Left forelimb (tissue), 1 donor: ENCODE measurements at regions not wholly inside any gene's neighbourhood (a gene's known extent, or its start where the extent isn't known, plus 50 kb on each side); places are given as distances from the start of the nearest gene placed in this dataset.

Experiments used
- DNase-seq: peaks from one replicate; pipeline ENCODE4 v3.0.0-alpha.2; 2018; ENCODE audit warnings: low spot score

DNA sequence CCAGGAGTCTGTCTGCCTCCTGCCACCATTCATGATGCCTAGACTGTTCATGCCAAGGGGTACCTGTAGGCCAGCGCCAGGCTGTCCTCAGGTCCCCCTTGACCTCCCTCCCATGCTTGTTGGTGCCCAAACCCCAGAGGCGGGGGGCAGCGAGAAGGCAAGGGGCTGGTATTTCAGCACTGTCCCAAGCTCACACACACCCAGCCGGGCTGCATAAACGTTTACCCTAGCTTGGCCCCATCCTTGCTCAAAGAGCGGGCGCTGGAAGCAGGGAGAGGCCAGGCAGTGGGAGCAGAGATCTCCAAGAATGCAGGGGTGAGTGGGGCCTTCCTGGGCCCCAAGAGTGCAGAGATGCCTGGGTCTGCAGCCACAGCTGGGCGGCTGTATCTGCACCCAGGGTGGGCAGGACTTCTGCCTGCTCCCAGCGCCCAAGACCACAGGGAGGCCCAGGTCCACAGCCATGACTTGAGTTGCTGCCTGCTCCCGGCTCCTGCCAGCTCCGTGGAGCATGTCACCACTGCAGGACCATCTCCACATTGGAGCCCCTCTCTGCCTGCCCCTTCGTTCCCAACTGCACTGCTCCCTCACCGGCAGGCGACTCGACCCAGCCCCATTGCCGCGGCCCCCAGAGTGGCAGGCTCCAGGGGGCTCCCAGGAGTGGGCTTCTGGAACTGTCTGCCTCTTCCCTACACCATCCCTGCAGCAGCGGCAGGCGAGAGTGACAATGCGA, 616.6 kb downstream of the METTL4 start:
- no peak for DNase-seq

- DNase-seq, result no peak
These were observed 612.5 kb downstream of the METTL4 start for GRCh38 chr18:1958798-1959197.

- no peak for DNase-seq
These were observed 606.3 kb downstream of the METTL4 start for GRCh38 chr18:1965016-1965415.

- DNase-seq, result no peak
These were observed 605.8 kb downstream of the METTL4 start for GRCh38 chr18:1965541-1965940.

GRCh38 chr18:1968801-1969498, 602.4 kb downstream of the METTL4 start:
- no peak for DNase-seq

GRCh38 chr18:1976484-1976883, 594.8 kb downstream of the METTL4 start:
- no peak for DNase-seq

DNA sequence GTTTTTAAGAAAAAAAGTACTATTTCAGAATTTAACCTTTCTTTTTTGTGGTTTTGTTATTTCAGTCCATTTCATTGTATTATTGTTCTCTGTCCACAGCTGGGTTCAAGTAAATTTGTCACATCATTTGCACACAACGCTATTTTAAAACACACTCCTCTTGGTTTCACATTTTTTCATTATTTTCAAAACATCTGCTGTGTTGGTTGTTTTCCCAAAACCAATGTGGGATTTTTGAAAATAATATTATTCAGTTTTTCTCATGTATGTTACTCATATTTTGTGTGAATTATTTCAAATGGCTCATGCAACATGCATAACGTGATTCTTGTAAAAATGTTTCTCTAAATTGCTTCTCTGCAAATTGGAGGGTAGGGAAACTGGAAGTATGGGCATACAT, 589.2 kb downstream of the METTL4 start:
- DNase-seq, result no peak

DNA sequence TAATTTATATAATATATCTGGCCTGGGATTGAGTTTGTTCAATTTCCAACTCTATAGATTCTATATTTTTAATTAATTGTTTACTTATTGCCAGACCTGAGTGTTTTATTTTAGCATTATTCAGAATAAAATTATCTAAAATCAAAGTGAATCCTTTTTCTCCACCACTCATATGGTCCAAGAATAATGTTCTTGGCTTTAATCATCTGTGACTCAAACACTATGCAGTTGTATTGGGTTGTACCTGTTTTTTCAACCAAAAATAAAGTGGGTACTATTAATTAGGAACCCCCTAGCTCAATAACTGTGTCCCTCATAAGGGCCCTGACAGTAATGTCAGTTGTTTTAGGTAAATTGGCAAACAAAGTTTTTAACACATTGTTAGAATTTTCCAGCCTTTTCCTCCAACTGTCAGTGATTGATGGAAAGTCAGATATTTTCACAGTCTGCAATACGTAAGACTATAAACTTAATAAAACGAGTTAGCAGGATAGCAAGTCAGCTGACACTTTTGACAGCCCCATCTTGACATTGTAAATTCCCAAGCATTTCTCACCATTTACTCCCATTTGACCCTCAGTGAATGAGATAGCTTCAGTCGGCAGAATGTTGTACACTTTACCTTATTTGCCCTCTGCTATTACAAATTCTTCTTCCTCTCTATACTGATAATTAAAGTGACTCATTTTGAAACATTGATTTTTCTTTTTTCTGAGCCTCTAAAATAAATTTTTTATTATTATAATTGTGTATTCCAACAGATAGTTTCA, 587.4 kb downstream of the METTL4 start:
- DNase-seq, result no peak

GRCh38 chr18:1993866-1994265, 577.4 kb downstream of the METTL4 start:
- no peak for DNase-seq

GRCh38 chr18:1994471-1994870, 576.8 kb downstream of the METTL4 start:
- no peak for DNase-seq

- no peak for DNase-seq
These were observed 576.2 kb downstream of the METTL4 start for GRCh38 chr18:1995041-1995612.

DNA sequence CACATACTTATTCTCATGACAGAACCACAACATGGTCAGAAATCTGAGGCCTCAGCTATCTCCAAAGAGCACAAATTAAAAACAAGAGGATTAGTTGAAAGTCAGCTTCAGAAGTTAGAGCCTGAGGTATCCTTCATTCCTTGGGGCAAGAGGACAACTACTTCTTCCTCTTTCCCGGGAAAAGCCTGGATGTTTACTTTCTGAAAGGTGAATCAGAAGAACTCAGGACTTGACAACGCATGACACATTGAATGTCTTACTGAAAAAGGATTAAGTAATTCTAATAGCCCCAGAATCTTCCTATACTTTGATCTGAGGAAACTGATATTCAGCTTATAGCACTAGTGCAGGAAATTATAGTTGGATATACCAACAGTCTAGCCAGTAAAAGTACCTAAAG, 573.2 kb downstream of the METTL4 start:
- no peak for DNase-seq

DNA sequence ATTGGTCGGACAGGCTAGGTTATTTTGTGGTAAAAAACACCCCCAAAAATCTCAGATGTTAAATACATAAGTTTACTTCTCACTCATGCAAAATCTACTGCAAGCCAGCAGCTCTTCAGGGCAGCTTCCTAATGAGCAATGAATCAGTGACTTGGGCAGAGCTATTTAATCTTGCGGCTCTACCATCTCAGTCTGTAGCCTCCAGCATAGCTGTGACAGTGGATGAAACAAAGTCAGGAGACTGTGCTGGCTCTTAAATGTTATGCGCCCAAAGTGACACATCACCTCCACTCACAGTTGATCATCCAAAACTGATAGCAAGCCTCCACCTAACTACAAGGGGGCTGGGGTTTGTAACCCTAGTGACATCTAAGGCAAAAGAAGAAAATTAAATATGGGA, 571.9 kb downstream of the METTL4 start:
- no peak for DNase-seq

DNA sequence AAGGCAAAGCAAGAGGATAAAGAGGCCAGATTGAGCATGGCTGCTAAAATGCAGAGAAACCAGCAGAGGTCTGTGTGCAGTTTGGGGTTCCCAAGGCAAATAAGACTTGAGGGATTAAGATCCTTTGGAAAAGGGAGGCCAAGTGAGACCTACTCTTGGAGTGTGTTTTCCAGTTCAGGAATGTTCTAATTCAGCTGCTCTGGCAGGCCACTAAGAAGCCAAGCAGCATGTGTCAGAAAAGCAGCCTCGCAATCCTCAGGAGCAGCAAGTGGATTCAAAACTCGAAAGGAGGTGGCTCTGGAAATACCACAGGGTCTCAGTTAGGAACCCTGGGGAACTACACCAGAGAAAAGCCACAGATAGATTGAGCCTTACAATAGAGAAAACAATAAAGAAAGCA, 569.2 kb downstream of the METTL4 start:
- no peak for DNase-seq

DNA sequence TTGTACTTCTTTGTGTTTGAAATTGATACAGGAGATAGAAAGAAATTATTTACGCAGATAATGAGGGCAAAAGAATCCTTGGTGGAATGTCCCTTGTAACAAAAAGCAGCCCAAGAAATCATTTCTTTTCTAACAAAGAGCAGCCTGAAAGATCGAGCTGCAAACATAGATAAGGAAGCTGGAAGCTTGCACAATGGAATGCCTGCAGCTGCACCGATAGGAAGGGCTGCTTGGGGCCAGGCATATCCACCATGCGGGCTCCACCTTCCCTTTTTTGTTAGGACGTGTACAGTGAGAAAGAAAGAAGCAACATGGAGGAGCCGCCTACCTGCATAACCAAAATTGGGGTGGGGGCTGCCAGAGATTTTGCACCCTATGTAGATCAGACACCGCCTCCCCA, 568.7 kb downstream of the METTL4 start:
- no peak for DNase-seq

DNA sequence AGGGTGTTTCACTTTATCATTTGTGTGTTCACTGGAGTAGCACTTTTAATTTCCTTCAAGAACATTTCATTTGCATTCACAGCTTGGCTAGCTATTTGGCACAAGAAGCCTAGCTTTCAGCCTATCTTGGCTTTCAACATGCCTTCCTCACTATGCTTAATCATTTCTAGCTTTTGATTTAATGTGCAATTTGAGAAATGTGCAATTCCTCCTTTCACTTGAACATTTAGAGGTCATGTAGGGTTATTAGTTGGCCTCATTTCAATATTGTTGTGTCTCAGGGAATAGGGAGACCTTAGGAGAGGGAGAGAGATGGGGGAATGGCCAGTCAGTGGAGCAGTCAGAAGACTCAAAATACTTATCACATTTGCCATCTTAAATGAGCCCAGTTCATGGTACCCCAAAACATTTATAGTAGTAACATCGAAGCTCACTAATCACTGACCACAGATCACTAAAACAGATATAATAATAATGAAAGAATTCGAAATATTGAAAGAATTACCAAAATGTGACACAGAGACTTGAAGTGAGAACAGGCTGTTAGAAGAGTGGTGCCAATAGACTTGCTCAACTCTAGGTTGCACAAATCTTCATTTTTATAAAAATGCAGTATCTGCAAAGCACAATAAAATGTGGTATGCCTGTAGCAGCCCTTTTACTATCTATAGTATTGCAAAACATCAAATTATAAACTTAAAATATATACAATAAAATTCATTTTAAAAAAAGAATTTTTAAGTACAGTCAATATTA, 561.2 kb downstream of the METTL4 start:
- no peak for DNase-seq

- no peak for DNase-seq
These were observed 544.3 kb downstream of the METTL4 start for GRCh38 chr18:2027016-2027415.

DNA sequence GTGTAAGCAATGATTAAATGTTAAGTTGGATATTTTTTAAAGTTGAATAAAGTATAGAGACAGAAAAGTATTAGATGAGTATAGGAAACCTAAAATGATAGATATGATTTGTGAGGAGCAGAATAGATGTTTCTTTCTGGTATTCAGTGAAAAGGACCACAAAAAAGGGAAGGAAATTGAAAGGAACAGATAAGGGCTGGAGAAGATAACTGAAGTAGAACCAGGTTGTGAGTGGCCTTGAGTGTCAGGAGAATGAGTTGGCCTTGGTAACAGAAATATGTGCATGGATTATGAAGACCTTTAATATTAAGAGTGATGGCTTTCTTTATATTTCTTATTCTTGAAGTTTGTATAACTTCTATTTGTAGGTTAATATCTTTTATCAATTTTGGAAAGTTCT, 543.5 kb downstream of the METTL4 start:
- DNase-seq, result no peak

- DNase-seq, result no peak
These were observed 542.3 kb downstream of the METTL4 start for GRCh38 chr18:2028986-2029385.

GRCh38 chr18:2030647-2031046, 540.7 kb downstream of the METTL4 start:
- no peak for DNase-seq

GRCh38 chr18:2032036-2032435, 539.3 kb downstream of the METTL4 start:
- no peak for DNase-seq

DNA sequence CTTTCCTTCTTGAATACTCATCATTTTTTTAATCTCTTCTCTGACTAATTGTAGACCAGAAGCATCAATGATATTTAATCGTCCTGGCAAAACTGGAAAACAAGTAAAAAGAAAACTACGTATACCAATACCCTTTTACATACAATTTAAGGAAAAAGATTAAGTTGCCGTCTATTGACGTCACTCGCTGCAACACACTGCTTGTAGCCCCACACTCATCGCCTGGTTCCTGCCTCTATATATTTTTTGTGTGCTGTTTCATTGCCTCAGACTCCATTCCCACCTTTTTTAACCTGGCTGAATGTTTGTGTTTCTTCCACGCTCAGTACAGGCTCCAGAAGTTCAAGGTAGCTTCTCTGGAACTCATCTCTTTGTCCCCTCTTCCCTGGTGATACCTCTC, 536.2 kb downstream of the METTL4 start:
- DNase-seq, result no peak
